GM23248 (cell line): ENCODE measurements at regions not wholly inside any gene's neighbourhood (a gene's known extent, or its start where the extent isn't known, plus 50 kb on each side); places are given as distances from the start of the nearest gene placed in this dataset.

Experiments
- DNase-seq: peaks from one replicate; pipeline ENCODE4 v3.0.0-alpha.2; 2015
- H2AFZ ChIP-seq: fragments of 200-600 bp; sonication (generic); 2 replicates; pipeline ENCODE4 v1.6.1; 2016; ENCODE audit warnings: antibody characterized with exemption
- H3F3A ChIP-seq: fragments of 200-600 bp; sonication (generic); 2 replicates; pipeline ENCODE4 v1.6.1; 2016; ENCODE audit warnings: mild to moderate bottlenecking, antibody characterized with exemption, mixed run types; ENCODE audit not compliant: insufficient read depth
- H3K27ac ChIP-seq: fragments of 200-600 bp; sonication (generic); 2 replicates; pipeline ENCODE4 v1.5.1; 2016; ENCODE audit warnings: mild to moderate bottlenecking
- H3K27me3 ChIP-seq: fragments of 200-600 bp; sonication (generic); replicated peaks from 2 replicates; pipeline ENCODE4 v1.6.1; 2016; ENCODE audit warnings: mild to moderate bottlenecking; ENCODE audit not compliant: insufficient read depth
- H3K36me3 ChIP-seq: fragments of 200-600 bp; sonication (generic); 2 replicates; pipeline ENCODE4 v1.6.1; 2016; ENCODE audit warnings: low read depth, mild to moderate bottlenecking
- H3K4me1 ChIP-seq: fragments of 200-600 bp; sonication (generic); 2 replicates; pipeline ENCODE4 v1.6.1; 2016; ENCODE audit warnings: mild to moderate bottlenecking; ENCODE audit not compliant: insufficient read depth
- H3K4me2 ChIP-seq: fragments of 200-600 bp; sonication (generic); one replicate; pipeline ENCODE4 v1.6.1; 2016; ENCODE audit warnings: mild to moderate bottlenecking; ENCODE audit not compliant: unreplicated experiment
- H3K4me3 ChIP-seq: fragments of 200-600 bp; sonication (generic); 2 replicates; pipeline ENCODE4 v1.5.1; 2016; ENCODE audit warnings: mild to moderate bottlenecking
- H3K79me2 ChIP-seq: fragments of 200-600 bp; sonication (generic); 2 replicates; pipeline ENCODE4 v1.6.1; 2016; ENCODE audit warnings: mild to moderate bottlenecking; ENCODE audit not compliant: insufficient read depth
- H3K9ac ChIP-seq: fragments of 200-600 bp; sonication (generic); 2 replicates; pipeline ENCODE4 v1.6.1; 2016; ENCODE audit warnings: mild to moderate bottlenecking
- H3K9me2 ChIP-seq: fragments of 200-600 bp; sonication (generic); 2 replicates; pipeline ENCODE4 v1.6.1; 2016; ENCODE audit warnings: mixed run types, mild to moderate bottlenecking, moderate library complexity; ENCODE audit not compliant: insufficient read depth
- H3K9me3 ChIP-seq: fragments of 200-600 bp; sonication (generic); one replicate; pipeline ENCODE4 v1.6.1; 2017; ENCODE audit warnings: low read depth
- H4K20me1 ChIP-seq: fragments of 200-600 bp; sonication (generic); 2 replicates; pipeline ENCODE4 v1.6.0; 2016; ENCODE audit not compliant: insufficient read depth
- EZH2 ChIP-seq: fragments of 200-600 bp; sonication (generic); IDR thresholded peaks from 2 replicates; pipeline ENCODE4 v1.6.1; 2018; ENCODE audit warnings: antibody characterized with exemption, mild to moderate bottlenecking; ENCODE audit not compliant: insufficient read depth, poor library complexity, severe bottlenecking
- EZH2phosphoT487 ChIP-seq: fragments of 200-600 bp; sonication (generic); IDR thresholded peaks from 2 replicates; pipeline ENCODE4 v1.6.1; 2018; ENCODE audit warnings: antibody characterized with exemption, moderate library complexity, mild to moderate bottlenecking, low read depth; ENCODE audit not compliant: insufficient read depth
- WGBS, 2 experiments: methylation state at CpG; one replicate each; pipeline ENCODE4 v1.1.6; 2015 to 2017; ENCODE audit warnings: low lambda C conversion rate in 2 of 2, low coverage in 1 of 2; ENCODE audit errors: missing lambda C conversion rate in 2 of 2; 5-methylcytosine and 5-hydroxymethylcytosine counted together
- in situ Hi-C: fragments of 300-500 bp; cut with MboI; formaldehyde crosslinking; loops from 2 replicates; pipeline ENCODE4 v1.15.0; 2020

- no peaks in the 10 kb centered on the region for H4K20me1 ChIP-seq
- no peaks in the 10 kb centered on the region for H3F3A ChIP-seq
- H3K9me3 ChIP-seq = no peaks in the 10 kb centered on the region
- no peak overlapping the region for H3K4me3 ChIP-seq
- no peaks in the 10 kb centered on the region for H3K79me2 ChIP-seq
- peak overlapping the region; percentile 41 for H2AFZ ChIP-seq
- no peak overlapping the region for H3K9ac ChIP-seq
- no peak overlapping the region for H3K27ac ChIP-seq
- DNase-seq = no peak
- no peaks in the 10 kb centered on the region for H3K4me1 ChIP-seq
- in situ Hi-C loops = no loop called here
- TF ChIP-seq EZH2phosphoT487 (no peak), EZH2 (no peak)
- no peak overlapping the region for H3K4me2 ChIP-seq
- no peaks in the 10 kb centered on the region for H3K36me3 ChIP-seq
- 24% methylated on average over 5 of the region's 5 CpGs for WGBS, 2 experiments
- H3K27me3 ChIP-seq = no peaks in the 10 kb centered on the region
- no peaks in the 10 kb centered on the region for H3K9me2 ChIP-seq
These were observed 96.1 kb upstream of the ZEB2 start for GRCh38 chr2:144615866-144616565.

- Histone ChIP-seq H3K4me2 (peak overlapping the region; percentile 36), H3K36me3 (no peaks in the 10 kb centered on the region), H3K4me1 (peaks cover 7% of the 10 kb centered on the region; the same call in 1 of the 2 replicates), H3K4me3 (no peak overlapping the region), H4K20me1 (no peaks in the 10 kb centered on the region), H3K27ac (no peak overlapping the region), H3K79me2 (no peaks in the 10 kb centered on the region), H3K9ac (no peak overlapping the region), H2AFZ (peak overlapping the region; percentile 13; the same call in 1 of the 2 replicates), H3F3A (no peaks in the 10 kb centered on the region), H3K9me3 (no peaks in the 10 kb centered on the region), H3K9me2 (no peaks in the 10 kb centered on the region), H3K27me3 (no peaks in the 10 kb centered on the region)
- WGBS, 2 experiments = 36 to 37% methylated on average over 7 of the region's 7 CpGs
- DNase-seq = peak; percentile 15
- TF ChIP-seq EZH2phosphoT487 = no peak
- no peak for TF ChIP-seq EZH2
- in situ Hi-C loops = no loop called here
These were observed 88.1 kb upstream of the ZEB2 start for GRCh38 chr2:144607891-144608521.

- WGBS, 2 experiments = 89 to 91% methylated on average over 8 of the region's 8 CpGs
- H3K4me2 ChIP-seq = no peak overlapping the region
- H3K27ac ChIP-seq = no peak overlapping the region
These were observed 87.2 kb upstream of the ZEB2 start for GRCh38 chr2:144607099-144607498.

GRCh38 chr2:144606466-144607095 lies 86.7 kb upstream of the ZEB2 start:
- H3K9ac ChIP-seq = no peak overlapping the region
- no peak overlapping the region for H3K27ac ChIP-seq
- TF ChIP-seq EZH2 (no peak), EZH2phosphoT487 (no peak)
- no peaks in the 10 kb centered on the region for H3K9me3 ChIP-seq
- H3K27me3 ChIP-seq = no peaks in the 10 kb centered on the region
- WGBS, 2 experiments = 87 to 100% methylated on average over 1 of the region's 1 CpG
- no peak for DNase-seq
- H3K4me3 ChIP-seq = no peak overlapping the region
- in situ Hi-C loops = no loop called here
- no peak overlapping the region for H2AFZ ChIP-seq
- no peak overlapping the region for H3K4me2 ChIP-seq
- no peaks in the 10 kb centered on the region for H3F3A ChIP-seq
- H3K36me3 ChIP-seq = no peaks in the 10 kb centered on the region
- H3K9me2 ChIP-seq = no peaks in the 10 kb centered on the region
- no peaks in the 10 kb centered on the region for H4K20me1 ChIP-seq
- peaks cover 7% of the 10 kb centered on the region; the same call in 1 of the 2 replicates for H3K4me1 ChIP-seq
- H3K79me2 ChIP-seq = no peaks in the 10 kb centered on the region

More at GRCh38 chr2:144607099-144607498, 87.2 kb upstream of the ZEB2 start:
- DNase-seq = no peak
- in situ Hi-C loops = no loop called here
- H3K36me3 ChIP-seq = no peaks in the 10 kb centered on the region
- no peaks in the 10 kb centered on the region for H3K27me3 ChIP-seq
- no peaks in the 10 kb centered on the region for H4K20me1 ChIP-seq
- TF ChIP-seq EZH2 (no peak), EZH2phosphoT487 (no peak)
- H3K4me3 ChIP-seq = no peak overlapping the region
- H2AFZ ChIP-seq = no peak overlapping the region
- H3K4me1 ChIP-seq = peaks cover 7% of the 10 kb centered on the region; the same call in 1 of the 2 replicates
- H3K9ac ChIP-seq = no peak overlapping the region
- H3K9me2 ChIP-seq = no peaks in the 10 kb centered on the region
- H3K79me2 ChIP-seq = no peaks in the 10 kb centered on the region
- H3K9me3 ChIP-seq = no peaks in the 10 kb centered on the region
- H3F3A ChIP-seq = no peaks in the 10 kb centered on the region
